ENCODE measurements at regions not wholly inside any gene's neighbourhood (a gene's known extent, or its start where the extent isn't known, plus 50 kb on each side); places are given as distances from the start of the nearest gene placed in this dataset.

DNA sequence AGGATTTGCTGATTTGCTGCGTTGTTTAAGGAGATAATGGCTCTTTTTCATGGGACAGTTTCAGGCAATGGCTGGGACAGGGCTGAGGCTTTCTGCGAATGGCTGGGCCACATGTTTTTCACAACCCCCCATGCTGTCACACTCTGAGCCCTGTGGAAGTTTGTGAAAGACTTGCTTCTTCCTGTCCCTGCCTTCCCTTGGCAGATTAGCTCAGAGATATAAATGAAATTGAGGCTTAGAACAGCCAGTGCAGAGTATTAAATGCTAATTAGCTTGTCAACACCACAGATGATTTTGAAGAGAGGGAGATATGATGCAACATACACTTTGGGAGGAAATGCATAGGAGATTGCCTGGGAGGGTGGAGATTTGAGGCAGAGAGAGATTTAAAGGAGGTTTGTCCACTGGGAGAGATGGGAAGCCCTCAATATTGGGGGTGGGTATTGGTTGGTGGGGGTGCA lies 232.0 kb downstream of the SH2D4B start:
- TF ChIP-seq, protein P1, sequence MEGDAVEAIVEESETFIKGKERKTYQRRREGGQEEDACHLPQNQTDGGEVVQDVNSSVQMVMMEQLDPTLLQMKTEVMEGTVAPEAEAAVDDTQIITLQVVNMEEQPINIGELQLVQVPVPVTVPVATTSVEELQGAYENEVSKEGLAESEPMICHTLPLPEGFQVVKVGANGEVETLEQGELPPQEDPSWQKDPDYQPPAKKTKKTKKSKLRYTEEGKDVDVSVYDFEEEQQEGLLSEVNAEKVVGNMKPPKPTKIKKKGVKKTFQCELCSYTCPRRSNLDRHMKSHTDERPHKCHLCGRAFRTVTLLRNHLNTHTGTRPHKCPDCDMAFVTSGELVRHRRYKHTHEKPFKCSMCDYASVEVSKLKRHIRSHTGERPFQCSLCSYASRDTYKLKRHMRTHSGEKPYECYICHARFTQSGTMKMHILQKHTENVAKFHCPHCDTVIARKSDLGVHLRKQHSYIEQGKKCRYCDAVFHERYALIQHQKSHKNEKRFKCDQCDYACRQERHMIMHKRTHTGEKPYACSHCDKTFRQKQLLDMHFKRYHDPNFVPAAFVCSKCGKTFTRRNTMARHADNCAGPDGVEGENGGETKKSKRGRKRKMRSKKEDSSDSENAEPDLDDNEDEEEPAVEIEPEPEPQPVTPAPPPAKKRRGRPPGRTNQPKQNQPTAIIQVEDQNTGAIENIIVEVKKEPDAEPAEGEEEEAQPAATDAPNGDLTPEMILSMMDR (IDR thresholded peaks at IDR 0.05), result no peak
- no peak for TF ChIP-seq EZH2 (IDR thresholded peaks at IDR 0.05; ENCODE audit: borderline replicate concordance, insufficient read depth, low read depth, low read length, poor library complexity, severe bottlenecking)

All from B cell (primary cell).